ENCODE measurements at regions not wholly inside any gene's neighbourhood (a gene's known extent, or its start where the extent isn't known, plus 50 kb on each side); places are given as distances from the start of the nearest gene placed in this dataset.

DNA sequence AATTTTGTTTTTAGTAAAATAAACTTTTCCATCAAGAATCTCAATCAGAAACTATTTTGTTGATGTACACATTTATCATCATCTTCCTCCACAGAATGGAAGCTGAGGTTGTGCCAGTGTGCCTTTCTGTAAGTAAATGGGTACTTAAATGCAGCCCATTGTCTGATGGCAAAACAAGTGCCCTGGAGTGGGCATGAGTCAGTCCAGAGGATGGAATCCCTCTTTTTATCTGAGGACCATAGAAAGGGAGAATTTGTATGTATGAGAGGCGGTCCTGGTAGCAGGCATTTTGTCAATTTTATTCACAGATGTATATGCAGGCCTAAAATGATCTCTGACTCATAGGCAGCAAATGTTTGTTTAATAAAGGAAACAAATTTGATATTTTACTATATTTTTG, 102.1 kb upstream of the MAGI2 start:
- H3K4me3 ChIP-seq (ENCODE audit: low read length) = no peak overlapping the region
- no peaks in the 10 kb centered on the region for H3K9me3 ChIP-seq (ENCODE audit: insufficient read depth, low read depth, low read length)
- no peaks in the 10 kb centered on the region for H3K36me3 ChIP-seq (ENCODE audit: insufficient read depth, low read depth, low read length)
- H3K27me3 ChIP-seq (ENCODE audit: insufficient read depth, low read length) = no peaks in the 10 kb centered on the region
- no peak overlapping the region for H3K9ac ChIP-seq (ENCODE audit: low read depth, low read length)
- H3K27ac ChIP-seq (ENCODE audit: low read length) = no peak overlapping the region
- H3K4me1 ChIP-seq (ENCODE audit: insufficient read depth, low read length) = no peaks in the 10 kb centered on the region

DNA sequence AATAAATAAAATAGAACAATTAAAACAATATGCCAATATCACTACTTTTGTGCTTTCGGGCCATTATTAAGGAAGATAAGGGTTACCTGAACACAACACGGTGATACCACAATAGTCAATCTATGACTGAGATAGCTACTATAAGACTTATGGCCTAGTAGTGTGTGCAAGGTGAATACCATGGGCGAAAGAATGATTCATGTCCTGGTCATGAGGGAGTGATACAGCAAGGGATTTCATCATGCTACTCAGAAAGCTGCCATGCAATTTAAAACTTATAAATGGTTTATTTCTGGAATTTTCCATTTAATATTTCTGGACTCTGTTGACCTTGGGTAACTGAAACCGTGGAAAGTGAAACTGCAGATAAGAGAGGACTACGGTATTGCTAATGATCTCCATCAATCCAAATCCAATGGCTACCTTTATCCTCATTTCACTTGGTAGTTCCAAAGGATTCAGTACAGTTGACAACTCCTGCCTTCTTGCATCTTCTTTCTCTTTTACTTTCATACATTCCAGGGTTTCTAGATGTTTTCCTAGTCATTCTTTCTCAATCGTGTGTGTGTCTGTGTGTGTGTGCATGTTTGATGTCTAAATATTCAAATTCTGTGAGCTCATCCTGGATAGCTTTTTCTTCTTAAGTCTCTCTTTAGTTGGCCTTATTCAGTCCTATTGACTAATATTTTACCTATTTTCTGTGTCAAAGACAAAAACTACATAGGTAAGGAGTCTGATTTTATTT, 100.5 kb upstream of the MAGI2 start:
- Histone ChIP-seq H3K4me1 (ENCODE audit: insufficient read depth, low read length) (no peaks in the 10 kb centered on the region), H3K27ac (ENCODE audit: low read length) (no peak overlapping the region), H3K36me3 (ENCODE audit: insufficient read depth, low read depth, low read length) (no peaks in the 10 kb centered on the region), H3K9me3 (ENCODE audit: insufficient read depth, low read depth, low read length) (no peaks in the 10 kb centered on the region), H3K27me3 (ENCODE audit: insufficient read depth, low read length) (no peaks in the 10 kb centered on the region), H3K9ac (ENCODE audit: low read depth, low read length) (no peak overlapping the region), H3K4me3 (ENCODE audit: low read length) (no peak overlapping the region)

DNA sequence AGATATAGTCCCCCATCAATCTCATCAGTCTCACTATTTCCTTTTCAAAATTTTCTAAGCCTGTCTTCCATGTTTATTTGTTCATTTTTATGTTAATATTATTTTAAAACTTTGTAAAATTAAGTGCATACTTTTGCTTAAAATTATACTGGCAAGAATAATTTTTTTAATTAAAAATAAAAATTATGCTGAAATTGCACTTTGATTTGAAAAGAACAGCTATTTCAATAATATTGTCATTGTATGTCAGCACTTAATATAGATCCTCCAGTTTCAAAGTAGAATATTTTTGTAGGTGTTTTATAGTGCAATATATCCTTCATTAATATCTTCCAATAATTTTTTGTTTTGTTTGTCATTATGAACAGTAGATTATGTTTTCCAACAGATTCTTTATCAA, 99.0 kb upstream of the MAGI2 start:
- no peak overlapping the region for H3K27ac ChIP-seq (ENCODE audit: low read length)
- no peak overlapping the region for H3K9ac ChIP-seq (ENCODE audit: low read depth, low read length)
- no peaks in the 10 kb centered on the region for H3K36me3 ChIP-seq (ENCODE audit: insufficient read depth, low read depth, low read length)
- no peak overlapping the region for H3K4me3 ChIP-seq (ENCODE audit: low read length)
- no peaks in the 10 kb centered on the region for H3K4me1 ChIP-seq (ENCODE audit: insufficient read depth, low read length)
- H3K27me3 ChIP-seq (ENCODE audit: insufficient read depth, low read length) = no peaks in the 10 kb centered on the region
- no peaks in the 10 kb centered on the region for H3K9me3 ChIP-seq (ENCODE audit: insufficient read depth, low read depth, low read length)

DNA sequence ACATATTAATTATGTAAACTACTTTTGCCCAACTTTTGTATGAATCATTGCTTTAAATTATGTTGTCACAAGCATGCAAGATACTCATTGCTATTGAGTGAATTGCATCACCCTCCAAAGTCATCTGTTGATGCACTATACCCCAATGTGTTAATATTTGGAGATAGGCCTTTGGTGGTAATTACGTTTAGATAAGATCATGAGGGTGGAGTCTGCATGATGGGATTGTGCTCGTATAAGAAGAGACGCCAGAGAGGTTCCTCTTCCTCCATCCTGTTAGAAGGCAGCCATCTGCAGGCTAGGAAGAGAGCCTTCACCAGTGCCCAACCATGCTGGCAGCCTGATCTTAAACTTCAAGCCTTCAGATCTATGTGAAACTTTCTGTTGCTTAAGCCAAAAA, 95.3 kb upstream of the MAGI2 start:
- no peaks in the 10 kb centered on the region for H3K27me3 ChIP-seq (ENCODE audit: insufficient read depth, low read length)
- H3K9me3 ChIP-seq (ENCODE audit: insufficient read depth, low read depth, low read length) = no peaks in the 10 kb centered on the region
- H3K27ac ChIP-seq (ENCODE audit: low read length) = no peak overlapping the region
- no peak overlapping the region for H3K9ac ChIP-seq (ENCODE audit: low read depth, low read length)
- no peak overlapping the region for H3K4me3 ChIP-seq (ENCODE audit: low read length)
- H3K36me3 ChIP-seq (ENCODE audit: insufficient read depth, low read depth, low read length) = no peaks in the 10 kb centered on the region
- no peaks in the 10 kb centered on the region for H3K4me1 ChIP-seq (ENCODE audit: insufficient read depth, low read length)

- H3K4me3 ChIP-seq (ENCODE audit: low read length) = no peak overlapping the region
- H3K9ac ChIP-seq (ENCODE audit: low read depth, low read length) = no peak overlapping the region
- no peaks in the 10 kb centered on the region for H3K9me3 ChIP-seq (ENCODE audit: insufficient read depth, low read depth, low read length)
- H3K4me1 ChIP-seq (ENCODE audit: insufficient read depth, low read length) = no peaks in the 10 kb centered on the region
- no peak overlapping the region for H3K27ac ChIP-seq (ENCODE audit: low read length)
- H3K27me3 ChIP-seq (ENCODE audit: insufficient read depth, low read length) = no peaks in the 10 kb centered on the region
- no peaks in the 10 kb centered on the region for H3K36me3 ChIP-seq (ENCODE audit: insufficient read depth, low read depth, low read length)
These were observed 93.7 kb upstream of the MAGI2 start for GRCh38 chr7:79547132-79547531.

- Histone ChIP-seq H3K4me3 (ENCODE audit: low read length) (no peak overlapping the region), H3K9ac (ENCODE audit: low read depth, low read length) (no peak overlapping the region), H3K27ac (ENCODE audit: low read length) (no peak overlapping the region), H3K9me3 (ENCODE audit: insufficient read depth, low read depth, low read length) (no peaks in the 10 kb centered on the region), H3K27me3 (ENCODE audit: insufficient read depth, low read length) (no peaks in the 10 kb centered on the region), H3K36me3 (ENCODE audit: insufficient read depth, low read depth, low read length) (no peaks in the 10 kb centered on the region), H3K4me1 (ENCODE audit: insufficient read depth, low read length) (no peaks in the 10 kb centered on the region)
These were observed 87.1 kb upstream of the MAGI2 start for GRCh38 chr7:79540592-79540991.

GRCh38 chr7:79534128-79534527, 80.7 kb upstream of the MAGI2 start:
- Histone ChIP-seq H3K9me3 (ENCODE audit: insufficient read depth, low read depth, low read length) (no peaks in the 10 kb centered on the region), H3K9ac (ENCODE audit: low read depth, low read length) (no peak overlapping the region), H3K27me3 (ENCODE audit: insufficient read depth, low read length) (no peaks in the 10 kb centered on the region), H3K4me3 (ENCODE audit: low read length) (no peak overlapping the region), H3K27ac (ENCODE audit: low read length) (no peak overlapping the region), H3K4me1 (ENCODE audit: insufficient read depth, low read length) (peaks cover 9% of the 10 kb centered on the region), H3K36me3 (ENCODE audit: insufficient read depth, low read depth, low read length) (no peaks in the 10 kb centered on the region)

DNA sequence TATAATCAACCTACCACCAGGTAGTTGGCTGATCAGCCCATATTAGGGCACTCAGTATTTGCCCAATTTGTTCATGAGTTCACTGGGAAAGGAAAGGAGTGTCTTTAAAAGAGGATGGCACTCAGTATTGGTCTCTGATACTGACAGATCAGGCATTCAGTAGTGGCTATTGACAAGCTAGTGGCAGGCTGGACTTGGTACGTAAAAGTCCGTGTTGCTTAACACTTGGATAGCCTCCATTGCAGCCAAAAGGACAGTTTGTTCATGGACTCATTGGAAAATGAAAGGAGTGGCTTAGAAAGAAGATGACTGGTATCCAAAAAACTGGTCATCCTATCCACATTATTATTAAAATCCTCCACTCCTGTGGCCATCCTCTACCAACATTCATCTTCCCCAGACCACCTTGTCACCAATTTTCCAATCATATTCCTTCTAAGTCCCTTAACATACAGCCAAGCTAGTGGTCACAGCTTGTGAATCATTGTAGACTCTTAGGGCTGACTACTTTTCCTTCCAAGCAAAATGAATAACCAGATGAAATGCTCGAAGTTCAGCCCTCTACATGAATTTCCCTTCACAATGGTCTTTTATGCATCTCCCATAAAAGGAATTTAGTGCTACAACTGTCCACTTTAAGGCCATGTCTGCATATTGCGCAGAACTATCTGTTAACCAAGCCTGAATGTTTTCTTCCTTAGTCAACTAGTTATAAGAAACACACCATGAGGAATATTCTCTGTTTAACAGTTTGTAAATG, 78.6 kb upstream of the MAGI2 start:
- Histone ChIP-seq H3K4me1 (ENCODE audit: insufficient read depth, low read length) (peaks cover 18% of the 10 kb centered on the region), H3K36me3 (ENCODE audit: insufficient read depth, low read depth, low read length) (no peaks in the 10 kb centered on the region), H3K27ac (ENCODE audit: low read length) (no peak overlapping the region), H3K9me3 (ENCODE audit: insufficient read depth, low read depth, low read length) (no peaks in the 10 kb centered on the region), H3K9ac (ENCODE audit: low read depth, low read length) (no peak overlapping the region), H3K4me3 (ENCODE audit: low read length) (no peak overlapping the region), H3K27me3 (ENCODE audit: insufficient read depth, low read length) (no peaks in the 10 kb centered on the region)

DNA sequence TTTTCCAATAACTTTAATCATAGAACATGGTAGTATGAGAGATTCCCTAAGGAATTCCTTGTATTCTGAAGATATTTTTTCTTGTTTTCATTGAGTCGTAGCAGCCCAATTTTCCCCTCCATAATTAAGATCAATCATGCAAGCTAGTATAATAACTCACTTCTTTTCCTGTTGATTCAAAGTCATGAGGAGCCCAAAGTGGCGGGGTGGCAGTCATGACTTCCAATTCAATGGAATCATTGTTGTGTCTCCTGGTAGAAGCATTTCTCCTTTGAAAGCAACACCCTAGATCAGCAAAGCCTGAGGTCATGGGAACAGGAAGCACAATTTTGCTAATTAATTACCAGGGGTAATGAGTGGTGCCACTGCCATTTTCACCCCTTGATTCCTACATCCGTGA, 77.6 kb upstream of the MAGI2 start:
- no peak overlapping the region for H3K9ac ChIP-seq (ENCODE audit: low read depth, low read length)
- H3K4me3 ChIP-seq (ENCODE audit: low read length) = no peak overlapping the region
- no peak overlapping the region for H3K27ac ChIP-seq (ENCODE audit: low read length)
- peaks cover 18% of the 10 kb centered on the region for H3K4me1 ChIP-seq (ENCODE audit: insufficient read depth, low read length)
- no peaks in the 10 kb centered on the region for H3K9me3 ChIP-seq (ENCODE audit: insufficient read depth, low read depth, low read length)
- H3K27me3 ChIP-seq (ENCODE audit: insufficient read depth, low read length) = no peaks in the 10 kb centered on the region
- no peaks in the 10 kb centered on the region for H3K36me3 ChIP-seq (ENCODE audit: insufficient read depth, low read depth, low read length)

- H3K27ac ChIP-seq (ENCODE audit: low read length) = peak overlapping the region; percentile 32
- no peak overlapping the region for H3K4me3 ChIP-seq (ENCODE audit: low read length)
- peak overlapping the region; percentile 51; the same call in 1 of the 2 replicates for H3K9ac ChIP-seq (ENCODE audit: low read depth, low read length)
- H3K4me1 ChIP-seq (ENCODE audit: insufficient read depth, low read length) = peaks cover 18% of the 10 kb centered on the region
- no peaks in the 10 kb centered on the region for H3K27me3 ChIP-seq (ENCODE audit: insufficient read depth, low read length)
- H3K36me3 ChIP-seq (ENCODE audit: insufficient read depth, low read depth, low read length) = no peaks in the 10 kb centered on the region
- H3K9me3 ChIP-seq (ENCODE audit: insufficient read depth, low read depth, low read length) = no peaks in the 10 kb centered on the region
These were observed 76.4 kb upstream of the MAGI2 start for GRCh38 chr7:79529881-79530235.

DNA sequence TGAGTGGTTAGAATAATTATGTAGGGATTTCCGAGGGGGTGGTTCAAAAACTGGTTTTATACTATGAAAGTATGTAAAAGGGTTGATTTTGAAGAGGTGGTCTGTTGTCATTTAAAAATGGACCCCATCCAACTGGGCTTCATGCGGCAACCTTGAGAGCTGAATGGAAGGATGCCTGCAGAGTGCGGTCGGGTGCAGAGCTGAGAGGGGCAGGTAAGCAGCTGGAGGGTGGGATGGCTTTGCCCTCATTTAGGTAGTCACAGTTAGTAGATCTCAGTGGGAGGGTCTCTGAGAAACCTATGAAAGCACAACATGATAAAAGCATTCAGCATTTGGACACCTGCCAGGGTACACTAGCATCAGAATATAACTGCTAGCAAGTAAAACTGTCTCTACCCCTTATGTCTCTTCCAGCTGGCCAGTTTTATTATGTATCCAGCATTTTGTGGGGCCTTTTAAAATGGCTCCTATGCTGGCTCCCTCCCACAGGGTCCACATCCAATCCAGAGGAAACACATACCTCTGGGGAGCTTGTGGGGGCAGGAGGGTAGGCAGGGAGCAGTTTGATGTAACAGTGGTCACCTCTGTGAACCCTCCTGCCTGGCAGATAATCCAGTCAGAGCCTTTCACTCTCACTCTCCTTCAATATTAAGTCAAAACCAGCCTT, 75.9 kb upstream of the MAGI2 start:
- Histone ChIP-seq H3K27ac (ENCODE audit: low read length) (peak overlapping the region; percentile 76), H3K27me3 (ENCODE audit: insufficient read depth, low read length) (no peaks in the 10 kb centered on the region), H3K4me3 (ENCODE audit: low read length) (no peak overlapping the region; the same call in 1 of the 2 replicates), H3K9ac (ENCODE audit: low read depth, low read length) (peak overlapping the region; percentile 51; the same call in 1 of the 2 replicates), H3K36me3 (ENCODE audit: insufficient read depth, low read depth, low read length) (no peaks in the 10 kb centered on the region), H3K4me1 (ENCODE audit: insufficient read depth, low read length) (peaks cover 18% of the 10 kb centered on the region), H3K9me3 (ENCODE audit: insufficient read depth, low read depth, low read length) (no peaks in the 10 kb centered on the region)

GRCh38 chr7:79528421-79528820, 75.0 kb upstream of the MAGI2 start:
- Histone ChIP-seq H3K36me3 (ENCODE audit: insufficient read depth, low read depth, low read length) (no peaks in the 10 kb centered on the region), H3K27ac (ENCODE audit: low read length) (no peak overlapping the region), H3K4me3 (ENCODE audit: low read length) (no peak overlapping the region), H3K27me3 (ENCODE audit: insufficient read depth, low read length) (no peaks in the 10 kb centered on the region), H3K9ac (ENCODE audit: low read depth, low read length) (no peak overlapping the region; the same call in 1 of the 2 replicates), H3K9me3 (ENCODE audit: insufficient read depth, low read depth, low read length) (no peaks in the 10 kb centered on the region), H3K4me1 (ENCODE audit: insufficient read depth, low read length) (peaks cover 18% of the 10 kb centered on the region)
